ENCODE measurements at regions not wholly inside any gene's neighbourhood (a gene's known extent, or its start where the extent isn't known, plus 50 kb on each side); places are given as distances from the start of the nearest gene placed in this dataset.
A peak's percentile ranks its signal among the peaks of the same experiment; 100 is the strongest.
"Not testable (repeated sequence)": the region's sequence is repeated elsewhere in the genome, so short reads cannot be mapped to it uniquely, and the experiment has no call there.

DNA sequence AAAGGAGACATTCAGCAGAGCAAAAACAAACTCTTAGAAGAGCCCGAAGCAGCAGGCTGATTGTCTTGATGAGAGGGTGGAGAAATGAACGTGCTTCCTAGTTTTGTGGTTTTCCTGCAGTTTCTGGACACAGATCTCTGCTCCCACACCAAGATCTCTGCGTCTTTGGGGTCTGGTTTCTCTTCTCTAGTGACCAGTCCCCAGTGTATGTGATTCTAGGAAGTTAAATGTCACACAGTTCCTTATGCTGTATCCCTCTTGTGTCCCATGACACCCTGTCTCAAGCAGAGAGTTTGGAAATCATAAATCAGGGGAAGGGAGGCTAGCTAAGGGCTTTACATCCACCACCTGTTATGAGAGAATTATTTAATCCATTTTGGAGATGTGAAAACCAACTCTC lies 55.4 kb upstream of the KLF14 start:
- DNase-seq: no peak

DNA sequence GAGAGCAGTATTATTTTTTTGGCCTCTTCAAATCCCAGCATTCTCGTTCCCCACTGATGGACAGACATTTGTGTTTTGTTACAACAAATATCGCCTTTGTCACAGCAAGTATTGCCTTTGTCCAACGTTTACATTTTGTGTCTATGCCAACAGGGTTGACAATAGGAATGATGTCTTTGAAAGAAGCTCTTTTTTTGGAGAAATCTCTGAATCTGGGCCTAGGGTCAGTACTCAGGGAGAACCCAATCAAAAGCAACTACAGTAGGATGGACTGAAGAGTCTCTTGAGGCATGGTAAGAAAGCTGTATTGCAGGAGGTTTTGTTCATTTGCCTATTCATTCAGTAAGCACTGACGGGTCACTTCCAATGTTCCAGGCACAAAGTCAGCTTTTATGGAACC lies 57.7 kb upstream of the KLF14 start:
- DNase-seq: no peak

GRCh38 chr7:130793855-130794618 lies 60.0 kb upstream of the KLF14 start:
- no peak for DNase-seq

GRCh38 chr7:130794619-130794922 lies 60.6 kb upstream of the KLF14 start:
- no peak for DNase-seq

DNA sequence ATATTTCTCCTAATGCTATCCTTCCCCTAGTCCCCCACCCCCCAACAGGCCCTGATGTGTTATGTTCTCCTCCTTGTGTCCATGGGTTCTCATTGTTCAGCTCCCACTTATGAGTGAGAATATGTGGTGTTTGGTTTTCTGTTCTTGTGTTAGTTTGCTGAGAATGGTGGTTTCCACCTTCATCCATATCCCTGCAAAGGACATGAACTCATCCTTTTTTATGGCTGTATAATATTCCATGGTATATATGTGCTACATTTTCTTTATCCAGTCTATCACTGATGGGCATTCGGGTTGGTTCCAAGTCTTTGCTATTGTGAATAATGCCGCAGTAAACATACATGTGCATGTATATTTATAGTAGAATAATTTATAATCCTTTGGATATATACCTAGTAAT lies 62.4 kb upstream of the KLF14 start:
- not testable (repeated sequence) for DNase-seq

- DNase-seq: no peak
Observed at GRCh38 chr7:130803127-130803526, 69.1 kb upstream of the KLF14 start.

GRCh38 chr7:130804220-130804619 lies 70.2 kb upstream of the KLF14 start:
- no peak for DNase-seq

GRCh38 chr7:130812819-130813218 lies 78.8 kb upstream of the KLF14 start:
- not testable (repeated sequence) for DNase-seq

- peak in 1 of 2 donors; percentile 7 for DNase-seq
Observed at GRCh38 chr7:130814778-130815335, 80.8 kb upstream of the KLF14 start.

GRCh38 chr7:130818056-130818455 lies 84.0 kb upstream of the KLF14 start:
- no peak for DNase-seq

DNA sequence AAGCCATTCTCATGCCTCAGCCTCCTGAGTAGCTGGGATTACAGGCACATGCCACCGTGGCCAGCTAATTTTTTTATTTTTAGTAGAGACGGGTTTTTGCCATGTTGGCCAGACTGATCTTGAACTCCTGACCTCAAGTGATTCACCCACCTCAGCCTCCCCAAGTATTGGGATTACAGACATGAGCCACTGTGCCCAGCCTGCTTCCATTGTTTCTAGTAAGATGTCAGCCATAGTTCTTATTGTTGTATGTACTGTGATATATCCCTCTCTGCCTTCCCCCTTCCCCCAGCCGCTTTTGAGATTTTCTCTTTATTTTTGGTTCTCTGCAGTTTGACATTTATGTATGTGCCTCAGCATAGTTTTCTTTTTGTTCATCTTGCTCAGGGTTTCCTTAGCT lies 87.9 kb upstream of the KLF14 start:
- no peak for DNase-seq

DNA sequence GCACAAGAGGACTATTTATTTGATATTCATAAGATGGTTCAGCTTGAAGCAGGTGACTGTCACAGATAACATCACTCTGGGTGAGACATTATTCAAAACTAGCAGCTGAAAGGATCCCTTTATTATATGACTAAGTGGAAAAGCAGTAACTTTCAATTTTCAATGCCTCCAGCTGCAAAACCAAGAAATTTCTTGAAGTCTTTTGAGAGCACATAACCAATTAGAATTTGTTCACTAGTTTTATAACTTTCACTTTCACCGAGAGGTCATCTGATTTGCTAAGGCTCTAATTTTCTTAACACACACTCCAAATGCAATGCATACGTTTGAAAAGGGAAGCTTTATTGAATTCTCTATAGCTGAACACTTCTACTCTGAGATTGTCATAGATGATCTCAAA lies 88.6 kb upstream of the KLF14 start:
- no peak for DNase-seq

DNA sequence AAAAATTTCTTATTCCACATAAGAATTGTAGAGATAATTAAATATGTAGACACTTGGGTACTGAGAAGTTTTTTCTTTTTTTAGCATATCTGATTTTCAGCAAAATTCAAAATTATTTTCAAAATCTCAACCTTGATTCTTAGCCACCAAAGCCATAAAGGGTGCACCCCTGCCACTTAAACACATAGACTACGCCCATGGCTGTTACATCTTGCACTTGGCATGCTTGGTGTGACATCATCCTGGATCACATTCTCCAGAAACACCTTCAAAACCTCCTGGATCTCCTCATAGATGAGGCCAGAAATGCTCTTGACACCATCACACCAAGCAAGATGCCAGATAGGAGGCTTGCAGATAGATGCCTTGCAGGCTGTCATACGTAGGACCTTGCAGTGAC lies 89.1 kb upstream of the KLF14 start:
- no peak for DNase-seq

DNA sequence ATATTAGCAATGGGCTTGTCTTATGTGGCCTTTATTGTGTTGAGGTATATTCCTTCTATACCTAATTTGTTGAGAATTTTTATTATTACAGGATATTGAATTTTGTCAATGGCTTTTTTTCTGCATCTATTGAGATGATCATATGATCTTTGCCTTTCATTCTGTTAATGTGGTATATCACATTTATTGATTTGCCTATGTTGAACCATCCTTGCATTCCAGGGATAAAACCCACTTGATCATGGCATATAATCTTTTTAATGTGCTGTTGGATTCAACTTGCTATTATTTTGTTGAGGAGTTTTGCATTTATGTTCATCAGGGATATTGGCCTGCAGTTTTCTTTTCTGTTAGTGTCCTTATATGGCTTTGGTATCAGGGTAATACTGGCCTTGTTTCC lies 91.8 kb upstream of the KLF14 start:
- DNase-seq: no peak

- no peak for DNase-seq
Observed at GRCh38 chr7:130829415-130829814, 95.4 kb upstream of the KLF14 start.

DNA sequence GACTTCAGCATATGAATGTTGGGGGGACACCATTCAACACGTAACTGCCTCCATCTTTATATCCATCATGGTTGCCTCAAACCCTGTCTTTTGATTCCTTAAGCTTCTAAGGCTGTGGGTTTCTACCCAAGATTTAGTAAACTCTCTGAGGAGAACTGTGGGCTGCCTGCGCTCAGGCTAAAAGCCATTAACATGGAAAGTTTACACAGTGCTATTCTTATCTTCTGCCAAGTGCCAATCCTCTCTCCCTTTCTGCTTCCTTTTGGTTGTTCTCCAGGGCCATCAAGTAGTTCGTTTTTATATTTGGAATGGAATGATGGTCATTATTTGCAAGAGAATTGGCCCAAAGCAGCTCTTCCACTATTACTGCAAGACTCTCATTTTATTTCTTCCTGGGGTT lies 97.3 kb upstream of the KLF14 start:
- no peak for DNase-seq

DNA sequence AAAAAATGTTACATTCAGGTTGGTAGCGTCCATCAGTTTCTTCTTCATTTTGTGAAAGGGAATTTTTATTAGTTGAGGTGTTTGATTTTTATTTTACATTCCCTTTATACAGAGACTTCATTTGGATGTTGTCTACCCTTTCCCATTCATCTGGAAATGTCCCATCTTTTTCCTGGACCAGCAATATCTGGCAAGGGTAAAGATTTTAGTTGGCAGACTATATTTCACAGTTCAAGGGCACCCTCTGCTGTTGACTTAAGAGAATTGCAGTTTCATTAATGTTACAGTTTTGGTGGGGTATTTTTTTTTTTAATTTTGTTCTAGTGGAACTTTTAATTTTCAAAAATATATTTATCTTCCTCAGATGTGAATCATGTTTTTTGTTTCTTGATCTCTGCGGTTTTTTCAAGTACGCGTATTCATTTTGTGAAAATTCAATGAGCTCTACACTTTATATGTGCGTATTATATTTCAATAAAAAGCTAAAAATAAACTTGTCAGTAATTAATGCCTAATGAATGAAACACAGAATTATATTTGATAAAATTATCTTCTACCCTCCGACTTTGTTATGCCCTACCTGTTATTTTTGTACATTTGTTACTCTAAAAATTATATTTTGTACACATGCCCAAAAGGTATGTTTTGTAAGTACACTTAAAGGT lies 97.9 kb upstream of the KLF14 start:
- DNase-seq: peak in 1 of 2 donors; percentile 28

- no peak for DNase-seq
Observed at GRCh38 chr7:130838738-130839137, 104.7 kb upstream of the KLF14 start.

- no peak for DNase-seq
Observed at GRCh38 chr7:130840599-130840998, 106.6 kb upstream of the KLF14 start.

GRCh38 chr7:130841416-130841815 lies 107.4 kb upstream of the KLF14 start:
- no peak for DNase-seq

DNA sequence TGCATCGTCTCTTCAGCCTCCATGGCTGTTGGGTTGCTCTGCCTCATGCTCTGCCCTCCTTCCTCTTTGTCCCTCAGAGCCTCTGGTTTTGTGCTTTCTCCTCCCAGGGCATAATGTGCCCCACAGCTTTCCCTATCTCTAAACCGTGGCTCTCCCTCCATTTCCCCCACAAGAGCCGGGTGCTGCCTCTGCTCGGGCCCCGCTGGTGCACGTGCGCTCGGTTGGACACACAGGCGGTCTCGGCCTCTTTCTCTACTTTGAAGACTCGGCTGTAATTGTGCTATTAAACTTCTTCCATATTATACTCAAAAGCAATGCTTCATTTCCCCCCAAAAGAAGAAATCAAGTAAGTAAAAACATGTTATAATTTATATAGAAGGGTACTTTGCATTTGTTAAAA lies 109.7 kb upstream of the KLF14 start:
- DNase-seq: no peak

DNA sequence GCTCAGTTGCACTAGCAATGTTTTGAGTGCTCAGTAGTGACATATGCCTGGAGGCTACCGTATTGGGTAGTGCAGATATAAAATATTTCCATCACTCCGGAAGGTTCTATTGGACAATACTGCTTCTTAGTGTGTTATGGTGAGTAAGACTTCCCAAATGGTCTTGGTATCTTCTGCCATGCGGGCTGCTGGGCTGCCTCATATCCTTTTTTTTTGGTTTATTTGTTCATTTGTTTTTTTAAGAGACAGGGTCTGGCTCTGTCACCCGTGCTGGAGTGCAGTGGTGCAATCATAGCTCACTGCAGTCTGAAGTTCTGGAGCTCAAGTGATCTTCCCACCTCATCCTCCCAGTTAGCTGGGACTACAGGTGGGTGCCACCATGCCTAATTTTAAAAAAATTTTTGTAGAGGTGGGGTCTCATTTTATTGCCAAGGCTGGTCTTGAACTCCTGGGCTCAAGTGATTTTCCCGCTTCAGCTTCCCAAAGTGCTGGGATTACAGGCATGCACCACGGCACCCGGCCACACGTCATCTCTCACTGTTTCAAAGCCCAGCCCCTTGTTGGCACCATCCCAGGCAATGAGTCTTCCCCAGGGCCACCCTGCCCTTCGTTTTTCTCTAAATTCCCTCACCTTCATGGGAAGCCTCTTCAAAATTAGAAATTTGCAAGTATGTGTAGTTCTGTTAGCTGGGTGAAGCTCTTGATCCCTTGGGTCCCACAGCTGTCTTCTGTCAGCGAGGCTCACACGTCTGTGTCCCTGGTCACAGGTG lies 111.0 kb upstream of the KLF14 start:
- no peak for DNase-seq

DNA sequence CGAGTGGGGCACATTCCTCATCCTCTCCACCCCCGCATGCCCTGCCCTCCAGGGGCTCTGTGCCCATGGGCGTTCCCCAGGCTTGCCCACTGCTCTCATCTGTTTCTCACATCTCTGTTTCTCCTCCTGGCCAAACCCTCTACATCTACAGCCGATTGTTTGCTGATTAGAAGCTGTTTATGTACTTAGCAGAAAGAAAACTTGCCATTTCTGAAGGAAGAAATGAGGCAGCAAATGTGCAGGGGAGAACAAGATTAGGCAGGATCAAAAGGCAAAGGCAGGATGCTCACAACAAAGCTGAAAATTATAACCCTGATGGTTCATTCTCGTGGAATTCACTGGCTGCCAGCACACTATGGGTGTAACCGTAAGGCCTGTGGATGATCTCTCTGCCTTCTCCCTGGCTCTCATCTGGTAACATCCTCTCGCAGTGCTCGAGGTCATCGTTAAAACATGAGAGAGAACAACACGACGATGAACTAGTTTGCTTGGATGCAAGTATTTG lies 111.6 kb upstream of the KLF14 start:
- DNase-seq: no peak

- DNase-seq: no peak
Observed at GRCh38 chr7:130849604-130850003, 115.6 kb upstream of the KLF14 start.
